Neural cell (in vitro differentiated cells): ENCODE measurements at regions not wholly inside any gene's neighbourhood (a gene's known extent, or its start where the extent isn't known, plus 50 kb on each side); places are given as distances from the start of the nearest gene placed in this dataset.

Experiments
- H2AFZ ChIP-seq: fragments of 200-600, 300-800 bp; sonication (generic), shearing (Covaris generic); 2 replicates; pipeline ENCODE4 v1.6.0; 2014; ENCODE audit warnings: low read depth, mild to moderate bottlenecking, antibody characterized with exemption, low read length, moderate library complexity
- H3F3A ChIP-seq: fragments of 200-600 bp; shearing (Covaris generic); 2 replicates; pipeline ENCODE4 v1.6.1; 2016; ENCODE audit warnings: mild to moderate bottlenecking, moderate library complexity, mixed read lengths, antibody characterized with exemption, low read length; ENCODE audit not compliant: insufficient read depth, poor library complexity, severe bottlenecking
- H3K27ac ChIP-seq: fragments of 200-600, 300-800 bp; sonication (generic), shearing (Covaris generic); 2 replicates; pipeline ENCODE4 v1.5.1; 2014; ENCODE audit warnings: mild to moderate bottlenecking, low read length, moderate library complexity
- H3K27me3 ChIP-seq: fragments of 300-800, 200-600 bp; sonication (generic), shearing (Covaris generic); 2 replicates; pipeline ENCODE4 v1.6.0; 2014; ENCODE audit warnings: mild to moderate bottlenecking, low read depth, low read length, moderate library complexity; ENCODE audit not compliant: insufficient read depth
- H3K36me3 ChIP-seq: fragments of 300-800, 200-600 bp; sonication (generic), shearing (Covaris generic); 2 replicates; pipeline ENCODE4 v1.5.1; 2014; ENCODE audit warnings: mild to moderate bottlenecking, antibody characterized with exemption, low read length, moderate library complexity; ENCODE audit not compliant: insufficient read depth
- H3K4me2 ChIP-seq: fragments of 300-800, 200-600 bp; sonication (generic), shearing (Covaris generic); 2 replicates; pipeline ENCODE4 v1.6.0; 2014; ENCODE audit warnings: mild to moderate bottlenecking, low read length
- H3K4me3 ChIP-seq: fragments of 300-800, 200-600 bp; sonication (generic), shearing (Covaris generic); 2 replicates; pipeline ENCODE4 v1.5.1; 2014; ENCODE audit warnings: mild to moderate bottlenecking, low read length, moderate library complexity
- H3K79me2 ChIP-seq: fragments of 200-600 bp; shearing (Covaris generic); replicated peaks from 2 replicates; pipeline ENCODE4 v1.6.0; 2014; ENCODE audit warnings: mild to moderate bottlenecking, low read length, moderate library complexity; ENCODE audit not compliant: insufficient read depth
- H3K9ac ChIP-seq: fragments of 300-800, 200-600 bp; sonication (generic), shearing (Covaris generic); 2 replicates; pipeline ENCODE4 v1.6.1; 2016; ENCODE audit warnings: mild to moderate bottlenecking, low read length, mixed read lengths
- H3K9me2 ChIP-seq: fragments of 200-600 bp; shearing (Covaris generic); 2 replicates; pipeline ENCODE4 v1.6.1; 2016; ENCODE audit warnings: mild to moderate bottlenecking, low read length, mixed read lengths; ENCODE audit not compliant: insufficient read depth
- H3K9me3 ChIP-seq: fragments of 200-600, 300-800 bp; sonication (generic), shearing (Covaris generic); 2 replicates; pipeline ENCODE4 v1.6.1; 2016; ENCODE audit warnings: mild to moderate bottlenecking, mixed run types, low read length, moderate library complexity, mixed read lengths
- H4K20me1 ChIP-seq: fragments of 200-600 bp; shearing (Covaris generic); 2 replicates; pipeline ENCODE4 v1.6.1; 2016; ENCODE audit warnings: mild to moderate bottlenecking, mixed run types; ENCODE audit not compliant: insufficient read depth
- EP300 ChIP-seq: fragments of 450-650 bp; conservative IDR thresholded peaks from 2 replicates; pipeline ENCODE4 v1.6.1; 2014; ENCODE audit warnings: antibody characterized with exemption, mild to moderate bottlenecking, moderate library complexity; ENCODE audit not compliant: poor library complexity, severe bottlenecking
- EZH2 ChIP-seq: fragments of 200-600, 300-800 bp; shearing (Covaris generic), sonication (generic); IDR thresholded peaks from 2 replicates; pipeline ENCODE4 v1.6.1; 2014; ENCODE audit warnings: antibody characterized with exemption, low read length, borderline replicate concordance, mild to moderate bottlenecking; ENCODE audit not compliant: insufficient read depth, poor library complexity, severe bottlenecking
- MXI1 ChIP-seq: fragments of 450-650 bp; conservative IDR thresholded peaks from 2 replicates; pipeline ENCODE4 v1.6.1; 2014; ENCODE audit warnings: antibody characterized with exemption, mild to moderate bottlenecking; ENCODE audit not compliant: poor library complexity, severe bottlenecking
- POLR2AphosphoS5 ChIP-seq: IDR thresholded peaks from 2 replicates; pipeline ENCODE4 v1.6.1; 2012
- RAD21 ChIP-seq: fragments of 450-650 bp; conservative IDR thresholded peaks from 2 replicates; pipeline ENCODE4 v1.6.1; 2014; ENCODE audit warnings: antibody characterized with exemption, mild to moderate bottlenecking, moderate library complexity
- SMC3 ChIP-seq: fragments of 450-650 bp; conservative IDR thresholded peaks from 2 replicates; pipeline ENCODE4 v1.6.1; 2014; ENCODE audit warnings: antibody characterized with exemption, mild to moderate bottlenecking, moderate library complexity; ENCODE audit not compliant: poor library complexity
- TAF1 ChIP-seq: IDR thresholded peaks from 2 replicates; pipeline ENCODE4 v1.6.1; 2012; ENCODE audit warnings: low read depth
- TF ChIP-seq, protein P1 (sequence below): fragments of 450-650 bp; IDR thresholded peaks from 2 replicates; pipeline ENCODE4 v1.5.1; 2014; ENCODE audit warnings: antibody characterized with exemption, mild to moderate bottlenecking, moderate library complexity; ENCODE audit not compliant: poor library complexity, severe bottlenecking
- TF ChIP-seq, protein P2 (sequence below): IDR thresholded peaks from 2 replicates; pipeline ENCODE4 v1.6.1; 2012; ENCODE audit warnings: borderline replicate concordance

DNA sequence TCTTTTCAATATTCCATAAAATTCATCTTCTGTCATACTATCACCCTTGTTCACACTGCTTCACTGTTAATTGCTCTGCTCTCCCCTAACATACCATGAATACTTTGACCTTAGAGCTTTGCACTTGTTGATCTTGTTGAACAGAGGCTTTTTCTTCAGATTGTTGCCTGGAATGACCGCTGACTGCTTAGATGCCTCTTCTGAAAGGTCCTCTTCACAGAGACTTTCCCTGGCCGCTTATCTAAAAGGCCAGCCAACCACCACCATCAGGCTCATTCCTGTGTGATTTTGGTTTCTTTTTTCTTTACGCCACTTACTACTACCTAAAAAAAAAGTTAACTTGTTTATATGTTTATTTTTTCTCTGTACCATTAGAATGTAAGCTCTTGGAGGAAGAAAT lies 667.7 kb downstream of the STPG2 start:
- H3K9me2 ChIP-seq: no peaks in the 10 kb centered on the region
- no peaks in the 10 kb centered on the region for H3K79me2 ChIP-seq

DNA sequence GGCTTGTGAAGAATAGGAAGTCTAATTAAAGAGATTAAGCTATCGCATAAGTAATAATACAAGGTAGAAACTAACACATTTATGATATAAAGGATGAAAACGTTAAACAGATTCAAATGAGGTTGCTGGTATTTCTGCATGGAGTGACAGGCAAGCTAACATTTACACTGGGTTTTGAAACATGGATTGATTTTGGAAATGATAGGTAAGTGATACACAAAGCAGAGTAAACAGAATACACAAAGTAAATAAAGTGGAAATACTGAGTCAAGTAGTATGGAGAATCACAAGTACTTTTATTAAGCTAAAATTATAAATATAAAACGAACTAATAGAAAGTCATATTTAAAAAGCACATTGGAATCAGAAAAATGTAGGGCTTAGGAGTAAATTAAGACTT lies 665.3 kb downstream of the STPG2 start:
- Histone ChIP-seq H3K4me2 (no peak overlapping the region), H3K36me3 (no peaks in the 10 kb centered on the region), H3K79me2 (no peaks in the 10 kb centered on the region), H2AFZ (no peak overlapping the region), H4K20me1 (no peaks in the 10 kb centered on the region), H3K27me3 (no peaks in the 10 kb centered on the region), H3F3A (no peaks in the 10 kb centered on the region), H3K4me3 (no peak overlapping the region), H3K9ac (no peak overlapping the region), H3K27ac (no peak overlapping the region), H3K9me3 (no peaks in the 10 kb centered on the region), H3K9me2 (no peaks in the 10 kb centered on the region)
- TF ChIP-seq SMC3 (no peak), RAD21 (no peak), TAF1 (no peak), EZH2 (no peak), MXI1 (no peak), POLR2AphosphoS5 (no peak), EP300 (no peak)
- TF ChIP-seq, protein P1, sequence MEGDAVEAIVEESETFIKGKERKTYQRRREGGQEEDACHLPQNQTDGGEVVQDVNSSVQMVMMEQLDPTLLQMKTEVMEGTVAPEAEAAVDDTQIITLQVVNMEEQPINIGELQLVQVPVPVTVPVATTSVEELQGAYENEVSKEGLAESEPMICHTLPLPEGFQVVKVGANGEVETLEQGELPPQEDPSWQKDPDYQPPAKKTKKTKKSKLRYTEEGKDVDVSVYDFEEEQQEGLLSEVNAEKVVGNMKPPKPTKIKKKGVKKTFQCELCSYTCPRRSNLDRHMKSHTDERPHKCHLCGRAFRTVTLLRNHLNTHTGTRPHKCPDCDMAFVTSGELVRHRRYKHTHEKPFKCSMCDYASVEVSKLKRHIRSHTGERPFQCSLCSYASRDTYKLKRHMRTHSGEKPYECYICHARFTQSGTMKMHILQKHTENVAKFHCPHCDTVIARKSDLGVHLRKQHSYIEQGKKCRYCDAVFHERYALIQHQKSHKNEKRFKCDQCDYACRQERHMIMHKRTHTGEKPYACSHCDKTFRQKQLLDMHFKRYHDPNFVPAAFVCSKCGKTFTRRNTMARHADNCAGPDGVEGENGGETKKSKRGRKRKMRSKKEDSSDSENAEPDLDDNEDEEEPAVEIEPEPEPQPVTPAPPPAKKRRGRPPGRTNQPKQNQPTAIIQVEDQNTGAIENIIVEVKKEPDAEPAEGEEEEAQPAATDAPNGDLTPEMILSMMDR: no peak
- TF ChIP-seq, protein P2, sequence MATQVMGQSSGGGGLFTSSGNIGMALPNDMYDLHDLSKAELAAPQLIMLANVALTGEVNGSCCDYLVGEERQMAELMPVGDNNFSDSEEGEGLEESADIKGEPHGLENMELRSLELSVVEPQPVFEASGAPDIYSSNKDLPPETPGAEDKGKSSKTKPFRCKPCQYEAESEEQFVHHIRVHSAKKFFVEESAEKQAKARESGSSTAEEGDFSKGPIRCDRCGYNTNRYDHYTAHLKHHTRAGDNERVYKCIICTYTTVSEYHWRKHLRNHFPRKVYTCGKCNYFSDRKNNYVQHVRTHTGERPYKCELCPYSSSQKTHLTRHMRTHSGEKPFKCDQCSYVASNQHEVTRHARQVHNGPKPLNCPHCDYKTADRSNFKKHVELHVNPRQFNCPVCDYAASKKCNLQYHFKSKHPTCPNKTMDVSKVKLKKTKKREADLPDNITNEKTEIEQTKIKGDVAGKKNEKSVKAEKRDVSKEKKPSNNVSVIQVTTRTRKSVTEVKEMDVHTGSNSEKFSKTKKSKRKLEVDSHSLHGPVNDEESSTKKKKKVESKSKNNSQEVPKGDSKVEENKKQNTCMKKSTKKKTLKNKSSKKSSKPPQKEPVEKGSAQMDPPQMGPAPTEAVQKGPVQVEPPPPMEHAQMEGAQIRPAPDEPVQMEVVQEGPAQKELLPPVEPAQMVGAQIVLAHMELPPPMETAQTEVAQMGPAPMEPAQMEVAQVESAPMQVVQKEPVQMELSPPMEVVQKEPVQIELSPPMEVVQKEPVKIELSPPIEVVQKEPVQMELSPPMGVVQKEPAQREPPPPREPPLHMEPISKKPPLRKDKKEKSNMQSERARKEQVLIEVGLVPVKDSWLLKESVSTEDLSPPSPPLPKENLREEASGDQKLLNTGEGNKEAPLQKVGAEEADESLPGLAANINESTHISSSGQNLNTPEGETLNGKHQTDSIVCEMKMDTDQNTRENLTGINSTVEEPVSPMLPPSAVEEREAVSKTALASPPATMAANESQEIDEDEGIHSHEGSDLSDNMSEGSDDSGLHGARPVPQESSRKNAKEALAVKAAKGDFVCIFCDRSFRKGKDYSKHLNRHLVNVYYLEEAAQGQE: no peak

More for the DNA sequence above, 667.7 kb downstream of the STPG2 start:
- no peak for TF ChIP-seq EZH2
- TF ChIP-seq, protein P2: no peak
- TF ChIP-seq RAD21: no peak
- TF ChIP-seq, protein P1: no peak
- TF ChIP-seq POLR2AphosphoS5: no peak
- TF ChIP-seq TAF1: no peak
- no peak for TF ChIP-seq MXI1
- TF ChIP-seq SMC3: no peak
- no peak for TF ChIP-seq EP300
- H3K4me2 ChIP-seq: no peak overlapping the region
- H3K9me3 ChIP-seq: no peaks in the 10 kb centered on the region
- no peaks in the 10 kb centered on the region for H4K20me1 ChIP-seq
- no peak overlapping the region for H3K27ac ChIP-seq
- no peaks in the 10 kb centered on the region for H3K27me3 ChIP-seq
- no peaks in the 10 kb centered on the region for H3F3A ChIP-seq
- no peak overlapping the region for H3K9ac ChIP-seq
- no peak overlapping the region for H2AFZ ChIP-seq
- no peak overlapping the region for H3K4me3 ChIP-seq
- no peaks in the 10 kb centered on the region for H3K36me3 ChIP-seq
